ENCODE measurements at regions not wholly inside any gene's neighbourhood (a gene's known extent, or its start where the extent isn't known, plus 50 kb on each side); places are given as distances from the start of the nearest gene placed in this dataset.

DNA sequence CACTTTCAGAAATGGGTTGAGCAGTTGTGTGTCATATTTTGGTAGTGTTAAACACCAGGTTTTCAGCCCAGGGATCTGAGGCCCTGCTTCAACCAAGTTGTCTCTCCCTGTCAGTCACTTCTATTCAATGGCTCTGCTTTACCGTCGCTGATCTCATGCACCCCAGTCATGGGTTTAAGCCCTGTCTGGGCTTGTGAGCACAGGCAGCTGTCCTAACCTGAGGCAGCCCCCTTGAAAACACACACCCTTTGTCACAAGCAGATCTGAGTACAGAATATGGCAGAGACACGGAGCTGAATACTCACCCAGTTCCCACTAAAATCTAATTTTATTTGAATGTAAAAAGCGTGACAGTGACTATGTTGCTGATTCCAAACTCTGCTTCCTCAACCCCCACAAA is 110.6 kb upstream of the GLI3 start:
- TF ChIP-seq POLR2AphosphoS5 (IDR thresholded peaks at IDR 0.05; ENCODE audit: low read depth, low read length): no peak
- TF ChIP-seq SPI1 (IDR thresholded peaks at IDR 0.05; ENCODE audit: low read depth, low read length): no peak
- TF ChIP-seq TAF1 (IDR thresholded peaks at IDR 0.05; ENCODE audit: low read depth, low read length): no peak
- no peak for TF ChIP-seq POLR2A (IDR thresholded peaks at IDR 0.05; ENCODE audit: low read depth, low read length)
- no peak for TF ChIP-seq POU2F2 (IDR thresholded peaks at IDR 0.05; ENCODE audit: low read depth, low read length)
- no peak for TF ChIP-seq PAX5 (IDR thresholded peaks at IDR 0.05; ENCODE audit: insufficient read depth, low read length, severe bottlenecking)
- no peak for FAIRE-seq
- no peak for DNase-seq (ENCODE audit: insufficient read length, low spot score)

- FAIRE-seq (no peak), DNase-seq (ENCODE audit: insufficient read length, low spot score) (no peak)
- TF ChIP-seq POLR2AphosphoS5 (IDR thresholded peaks at IDR 0.05; ENCODE audit: low read depth, low read length) (no peak), POU2F2 (IDR thresholded peaks at IDR 0.05; ENCODE audit: low read depth, low read length) (no peak)
Observed at GRCh38 chr7:42345478-42346299, 108.7 kb upstream of the GLI3 start.

- TF ChIP-seq PAX5 (IDR thresholded peaks at IDR 0.05; ENCODE audit: insufficient read depth, low read length, severe bottlenecking): no peak
- no peak for TF ChIP-seq SPI1 (IDR thresholded peaks at IDR 0.05; ENCODE audit: low read depth, low read length)
- TF ChIP-seq TAF1 (IDR thresholded peaks at IDR 0.05; ENCODE audit: low read depth, low read length): no peak
- TF ChIP-seq POU2F2 (IDR thresholded peaks at IDR 0.05; ENCODE audit: low read depth, low read length): no peak
- TF ChIP-seq POLR2A (IDR thresholded peaks at IDR 0.05; ENCODE audit: low read depth, low read length): no peak
- no peak for TF ChIP-seq POLR2AphosphoS5 (IDR thresholded peaks at IDR 0.05; ENCODE audit: low read depth, low read length)
- DNase-seq (ENCODE audit: insufficient read length, low spot score): no peak
- no peak for FAIRE-seq
Observed at GRCh38 chr7:42344198-42344755, 107.3 kb upstream of the GLI3 start.

DNA sequence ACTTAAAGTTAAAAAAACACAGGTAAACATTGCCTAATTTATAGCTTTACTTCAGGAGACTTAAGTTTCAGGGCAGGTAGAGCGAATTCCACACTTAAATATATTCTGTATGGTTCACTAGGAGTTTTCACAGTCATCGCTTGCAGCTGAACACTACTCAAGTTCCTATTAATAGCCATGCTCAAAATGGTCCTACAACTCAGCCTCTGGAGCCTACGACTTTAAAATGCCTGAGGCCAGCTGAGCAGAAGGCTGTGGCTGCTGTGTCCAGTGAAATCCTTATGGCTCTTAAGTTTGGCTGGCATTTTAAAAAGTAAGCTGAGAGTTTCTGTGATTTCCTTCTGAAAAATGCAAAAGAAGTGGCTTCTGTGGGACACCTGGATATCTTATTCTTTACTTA is 105.4 kb upstream of the GLI3 start:
- DNase-seq (ENCODE audit: insufficient read length, low spot score): no peak
- FAIRE-seq: no peak
- TF ChIP-seq POLR2AphosphoS5 (IDR thresholded peaks at IDR 0.05; ENCODE audit: low read depth, low read length): no peak
- TF ChIP-seq TAF1 (IDR thresholded peaks at IDR 0.05; ENCODE audit: low read depth, low read length): no peak
- no peak for TF ChIP-seq POLR2A (IDR thresholded peaks at IDR 0.05; ENCODE audit: low read depth, low read length)
- TF ChIP-seq SPI1 (IDR thresholded peaks at IDR 0.05; ENCODE audit: low read depth, low read length): no peak

DNA sequence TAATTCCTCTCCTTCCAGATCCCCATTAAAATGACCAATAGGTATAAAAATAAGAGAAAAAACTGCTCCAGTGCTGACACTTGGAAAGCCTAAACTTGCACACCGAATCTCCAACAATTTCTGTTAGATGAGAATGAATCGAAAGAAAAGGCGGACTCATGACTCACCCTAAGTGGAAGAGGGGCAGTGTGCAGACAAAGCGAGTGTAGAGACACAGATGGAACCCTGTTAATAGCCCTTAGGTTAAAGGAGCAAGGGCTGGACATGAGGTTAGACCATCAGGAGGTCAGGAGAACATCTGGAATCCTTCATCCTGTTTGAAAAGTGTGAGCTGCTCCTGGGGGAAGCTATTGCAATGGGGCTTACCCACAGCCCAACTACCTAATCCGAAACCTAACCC is 103.4 kb upstream of the GLI3 start:
- FAIRE-seq (no peak), DNase-seq (ENCODE audit: insufficient read length, low spot score) (no peak)
- no peak for TF ChIP-seq POLR2AphosphoS5 (IDR thresholded peaks at IDR 0.05; ENCODE audit: low read depth, low read length)
- TF ChIP-seq POLR2A (IDR thresholded peaks at IDR 0.05; ENCODE audit: low read depth, low read length): no peak
- TF ChIP-seq SPI1 (IDR thresholded peaks at IDR 0.05; ENCODE audit: low read depth, low read length): no peak
- no peak for TF ChIP-seq POU2F2 (IDR thresholded peaks at IDR 0.05; ENCODE audit: low read depth, low read length)
- no peak for TF ChIP-seq TAF1 (IDR thresholded peaks at IDR 0.05; ENCODE audit: low read depth, low read length)
- TF ChIP-seq PAX5 (IDR thresholded peaks at IDR 0.05; ENCODE audit: insufficient read depth, low read length, severe bottlenecking): no peak

DNA sequence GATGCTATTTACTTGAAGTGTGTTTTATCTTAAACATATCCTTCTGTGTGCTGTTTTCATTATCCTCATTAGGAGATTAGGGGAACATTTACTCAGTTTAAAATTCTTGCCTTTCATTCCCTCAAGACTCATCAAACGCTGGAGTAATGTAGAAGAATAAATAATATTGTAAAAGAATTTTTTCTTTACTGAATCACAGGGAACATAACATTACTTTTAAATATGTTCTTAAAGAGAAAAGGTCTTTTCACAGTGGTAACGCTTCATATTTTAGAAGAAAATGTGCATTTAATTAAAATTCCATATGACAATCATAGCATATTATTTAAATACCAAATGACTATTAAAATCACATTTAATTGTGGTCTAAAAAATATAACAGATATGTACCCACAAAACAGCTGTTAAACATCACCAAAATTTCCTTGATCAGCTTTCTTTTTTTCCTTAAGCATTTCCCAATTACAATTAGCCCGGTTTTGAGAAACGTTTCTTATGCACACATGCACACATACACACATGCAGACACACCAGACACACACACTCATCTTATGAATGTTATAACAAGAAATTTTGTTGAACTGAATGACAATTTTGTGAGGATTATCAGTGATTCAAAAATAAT is 102.0 kb upstream of the GLI3 start:
- no peak for TF ChIP-seq POLR2AphosphoS5 (IDR thresholded peaks at IDR 0.05; ENCODE audit: low read depth, low read length)
- no peak for TF ChIP-seq POU2F2 (IDR thresholded peaks at IDR 0.05; ENCODE audit: low read depth, low read length)
- TF ChIP-seq TAF1 (IDR thresholded peaks at IDR 0.05; ENCODE audit: low read depth, low read length): no peak
- no peak for TF ChIP-seq SPI1 (IDR thresholded peaks at IDR 0.05; ENCODE audit: low read depth, low read length)
- TF ChIP-seq PAX5 (IDR thresholded peaks at IDR 0.05; ENCODE audit: insufficient read depth, low read length, severe bottlenecking): no peak
- no peak for TF ChIP-seq POLR2A (IDR thresholded peaks at IDR 0.05; ENCODE audit: low read depth, low read length)
- no peak for DNase-seq (ENCODE audit: insufficient read length, low spot score)

DNA sequence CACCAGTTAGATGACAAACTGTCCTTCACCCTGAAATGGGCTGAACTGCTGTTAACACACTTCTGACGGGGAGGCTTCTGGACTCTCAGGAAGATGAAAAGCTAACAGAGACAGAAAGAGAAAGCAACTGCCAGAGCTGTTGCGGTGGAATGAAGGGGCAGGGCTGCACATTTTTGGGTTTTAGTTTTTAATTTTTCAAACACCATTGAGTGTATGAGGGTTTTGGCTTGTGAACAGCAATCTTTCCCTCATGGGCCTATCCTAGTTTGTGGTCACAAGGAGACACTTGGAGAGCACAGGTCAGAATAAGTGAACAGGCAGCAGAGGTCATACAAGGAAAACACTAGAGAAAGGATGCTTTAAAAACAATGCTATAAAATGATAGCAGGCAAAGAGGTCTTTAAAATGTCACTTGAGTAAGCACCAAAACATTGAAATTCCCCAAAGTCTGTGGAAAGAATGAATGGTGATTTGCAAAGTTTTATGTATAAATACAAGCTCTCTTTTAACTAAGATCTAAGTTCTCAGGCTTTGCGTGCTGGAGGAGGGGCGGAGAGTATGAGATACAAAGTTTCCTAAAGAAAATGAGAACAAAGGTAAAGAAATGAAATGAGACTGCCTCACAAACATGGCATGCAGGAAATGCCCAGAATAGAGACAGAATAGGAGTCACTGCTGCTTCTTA is 101.4 kb upstream of the GLI3 start:
- no peak for FAIRE-seq
- no peak for DNase-seq (ENCODE audit: insufficient read length, low spot score)
- TF ChIP-seq POLR2A (IDR thresholded peaks at IDR 0.05; ENCODE audit: low read depth, low read length) (no peak), TAF1 (IDR thresholded peaks at IDR 0.05; ENCODE audit: low read depth, low read length) (no peak), POLR2AphosphoS5 (IDR thresholded peaks at IDR 0.05; ENCODE audit: low read depth, low read length) (no peak), SPI1 (IDR thresholded peaks at IDR 0.05; ENCODE audit: low read depth, low read length) (no peak), POU2F2 (IDR thresholded peaks at IDR 0.05; ENCODE audit: low read depth, low read length) (no peak), PAX5 (IDR thresholded peaks at IDR 0.05; ENCODE audit: insufficient read depth, low read length, severe bottlenecking) (no peak)

More for the DNA sequence above, 102.0 kb upstream of the GLI3 start:
- no peak for FAIRE-seq

GRCh38 chr7:42337225-42337905 is 100.4 kb upstream of the GLI3 start:
- FAIRE-seq: no peak

More at GRCh38 chr7:42337225-42337905, 100.4 kb upstream of the GLI3 start:
- no peak for TF ChIP-seq POLR2A (IDR thresholded peaks at IDR 0.05; ENCODE audit: low read depth, low read length)
- no peak for TF ChIP-seq POU2F2 (IDR thresholded peaks at IDR 0.05; ENCODE audit: low read depth, low read length)
- no peak for TF ChIP-seq SPI1 (IDR thresholded peaks at IDR 0.05; ENCODE audit: low read depth, low read length)
- TF ChIP-seq TAF1 (IDR thresholded peaks at IDR 0.05; ENCODE audit: low read depth, low read length): no peak
- TF ChIP-seq PAX5 (IDR thresholded peaks at IDR 0.05; ENCODE audit: insufficient read depth, low read length, severe bottlenecking): no peak
- no peak for TF ChIP-seq POLR2AphosphoS5 (IDR thresholded peaks at IDR 0.05; ENCODE audit: low read depth, low read length)
- DNase-seq (ENCODE audit: insufficient read length, low spot score): no peak
